ENCODE measurements at regions not wholly inside any gene's neighbourhood (a gene's known extent, or its start where the extent isn't known, plus 50 kb on each side); places are given as distances from the start of the nearest gene placed in this dataset.
"Not testable (repeated sequence)": the region's sequence is repeated elsewhere in the genome, so short reads cannot be mapped to it uniquely, and the experiment has no call there.

- no peak for DNase-seq
Observed at GRCh38 chr6:77173472-77174074, 289.7 kb downstream of the HTR1B start.

DNA sequence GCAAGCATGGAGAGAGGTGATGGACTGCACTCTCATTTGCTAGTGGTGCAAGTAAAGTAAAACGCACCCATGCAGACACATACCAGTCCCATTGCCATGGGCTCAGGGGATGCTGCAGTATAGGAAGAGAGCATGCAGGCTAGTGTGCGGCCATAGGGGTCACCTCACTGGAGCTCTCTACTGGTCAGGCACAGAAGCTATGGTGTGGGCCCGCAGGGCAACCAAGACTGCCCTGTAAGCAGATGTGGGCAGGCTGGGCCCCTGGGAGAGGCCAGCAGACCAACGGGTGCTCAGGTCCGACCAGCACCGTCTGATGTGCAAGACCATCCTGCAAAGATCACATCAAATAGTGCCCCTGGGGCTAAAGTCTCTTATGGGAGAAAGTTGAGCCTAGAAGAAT lies 290.7 kb downstream of the HTR1B start:
- no peak for DNase-seq

- no peak for DNase-seq
Observed at GRCh38 chr6:77159730-77160129, 303.6 kb downstream of the HTR1B start.

- DNase-seq, result no peak
Observed at GRCh38 chr6:77151241-77151640, 312.1 kb downstream of the HTR1B start.

- DNase-seq, result no peak
Observed at GRCh38 chr6:77150736-77151135, 312.6 kb downstream of the HTR1B start.

GRCh38 chr6:77145244-77145643 lies 318.0 kb downstream of the HTR1B start:
- no peak for DNase-seq

GRCh38 chr6:77143659-77144447 lies 319.4 kb downstream of the HTR1B start:
- DNase-seq, result no peak

- no peak for DNase-seq
Observed at GRCh38 chr6:77136086-77136485, 327.2 kb downstream of the HTR1B start.

DNA sequence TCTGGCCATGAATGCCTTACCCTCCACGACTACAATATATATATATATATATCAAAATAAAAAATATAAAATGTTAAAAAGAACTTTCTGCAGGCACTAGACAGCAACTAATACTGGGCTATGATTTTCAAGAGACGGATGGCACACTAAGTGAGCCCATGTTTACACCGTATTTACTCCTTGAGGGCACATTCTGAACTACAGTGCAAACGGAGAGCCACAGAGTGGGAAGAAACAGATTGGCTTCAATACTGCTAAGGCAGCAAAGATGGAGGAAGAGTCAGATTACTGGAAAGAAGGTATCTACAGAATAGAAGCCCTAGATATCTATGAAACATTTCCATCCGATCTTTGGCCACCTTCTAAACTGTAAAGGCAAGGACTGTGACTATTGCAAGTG lies 330.3 kb downstream of the HTR1B start:
- DNase-seq, result no peak

DNA sequence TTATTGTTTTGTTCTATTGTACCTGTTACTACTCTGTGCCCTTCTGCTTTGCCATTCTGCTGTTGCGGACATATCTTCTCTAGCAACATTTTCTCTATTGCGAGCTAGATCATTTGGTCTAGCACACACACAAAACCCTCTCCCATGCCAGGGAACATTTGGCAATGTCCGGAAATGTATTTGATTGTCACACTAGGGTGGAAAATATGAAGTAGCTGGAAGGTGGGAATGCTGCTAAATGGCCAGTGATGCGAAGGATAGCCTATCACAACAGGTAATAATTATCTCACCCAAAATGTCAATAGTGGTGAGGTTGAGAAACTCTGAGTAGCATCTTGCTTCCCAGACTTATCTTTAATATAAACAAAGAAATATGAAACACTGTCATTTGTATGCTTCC lies 331.9 kb downstream of the HTR1B start:
- no peak for DNase-seq

DNA sequence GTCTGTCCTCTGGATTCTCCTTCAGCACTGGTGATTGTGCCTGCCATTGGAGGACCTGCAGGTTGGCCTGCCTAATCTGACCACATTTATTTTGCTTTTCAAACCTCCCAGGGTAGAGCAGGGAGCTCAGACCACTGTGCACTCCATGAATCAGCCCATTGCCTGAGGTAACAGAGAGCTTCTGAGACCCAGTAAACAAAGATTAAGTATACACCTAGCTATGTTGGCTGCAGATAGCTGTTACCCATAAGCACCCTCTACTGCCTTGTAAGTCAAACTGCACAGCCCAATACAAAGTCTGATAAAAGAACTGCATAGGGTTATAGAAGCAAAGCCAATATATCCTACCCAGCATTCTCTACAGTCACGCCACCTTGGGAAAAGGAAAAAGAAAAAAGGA lies 338.7 kb downstream of the HTR1B start:
- no peak for DNase-seq

DNA sequence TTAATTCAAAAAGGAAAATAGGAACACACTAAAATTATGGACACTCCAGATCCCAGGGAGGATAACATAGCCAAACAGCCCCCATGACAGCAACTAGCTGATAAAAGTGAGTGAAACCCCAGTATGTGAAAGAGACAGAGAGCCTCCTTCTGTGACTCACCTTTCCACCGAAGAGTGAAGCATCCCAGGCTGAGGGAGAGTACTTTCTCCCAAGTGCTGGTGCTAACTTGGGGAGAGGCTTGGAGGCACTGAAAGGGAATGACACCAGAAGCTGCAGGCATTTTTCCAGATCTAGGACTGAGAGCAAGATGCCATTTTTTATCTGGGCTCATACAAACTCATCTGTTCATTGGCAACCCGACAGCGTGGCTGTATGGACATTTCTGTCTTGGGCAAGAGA lies 339.8 kb downstream of the HTR1B start:
- no peak for DNase-seq

GRCh38 chr6:77106992-77107391 lies 356.3 kb downstream of the HTR1B start:
- DNase-seq, result no peak

DNA sequence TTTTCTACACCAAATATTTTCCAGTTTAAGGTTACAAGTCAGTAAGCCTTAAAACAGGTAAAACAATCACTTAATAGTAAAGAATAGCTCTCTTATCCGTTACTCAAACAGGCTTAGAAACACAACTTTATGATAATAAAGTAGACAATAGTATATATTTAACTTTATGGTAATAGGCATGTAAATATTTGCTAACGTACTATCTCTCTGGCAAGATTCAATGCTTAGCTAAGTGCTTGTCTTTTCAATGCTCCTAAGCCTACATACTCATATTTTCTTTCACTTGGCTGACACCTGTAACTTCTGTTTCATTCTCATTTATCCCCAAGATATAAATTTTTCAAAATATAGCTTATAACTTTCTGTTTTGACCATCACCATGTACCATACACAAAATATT lies 358.2 kb downstream of the HTR1B start:
- DNase-seq, result no peak

GRCh38 chr6:77097940-77098339 lies 365.4 kb downstream of the HTR1B start:
- no peak for DNase-seq

- no peak for DNase-seq
Observed at GRCh38 chr6:77095936-77096627, 367.2 kb downstream of the HTR1B start.

DNA sequence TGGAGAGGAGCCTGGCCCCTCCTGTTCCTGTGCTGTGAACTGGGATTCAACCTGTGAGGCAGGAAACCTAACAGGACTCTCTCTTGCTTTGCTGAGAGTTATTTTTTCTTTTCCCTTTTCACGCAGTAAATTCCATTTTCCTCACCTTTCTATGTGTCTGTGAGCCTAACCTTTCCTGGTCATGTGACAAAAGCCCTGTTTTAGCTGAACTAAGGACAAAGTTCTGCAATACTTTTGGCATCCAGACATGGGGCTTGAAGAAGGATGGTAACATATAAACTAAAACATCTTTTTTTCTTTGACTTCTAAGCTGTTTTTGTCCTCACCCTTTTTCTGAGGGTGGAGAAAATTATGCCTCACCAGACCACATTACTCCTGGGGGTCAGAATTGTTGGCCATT lies 368.5 kb downstream of the HTR1B start:
- DNase-seq, result no peak

GRCh38 chr6:77092971-77093370 lies 370.3 kb downstream of the HTR1B start:
- DNase-seq, result no peak

DNA sequence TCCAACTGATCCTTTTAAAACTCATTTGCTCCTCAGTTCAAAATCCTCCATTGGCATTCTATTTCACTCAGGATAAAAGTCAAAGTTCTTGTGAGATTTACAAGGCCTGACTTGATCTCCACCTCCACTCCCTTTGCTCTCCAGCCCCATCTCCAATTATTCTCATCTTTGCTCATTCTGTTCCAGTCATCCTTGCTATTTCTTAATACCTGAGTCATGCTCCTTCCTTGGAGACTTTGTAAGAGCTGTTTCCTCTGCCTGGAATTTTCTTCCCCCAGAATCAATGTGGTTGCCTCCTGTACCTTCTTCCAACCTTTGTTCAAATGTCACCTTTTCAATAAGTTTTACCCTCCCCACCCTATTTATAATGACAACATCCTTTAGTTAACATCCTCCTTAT lies 373.5 kb downstream of the HTR1B start:
- no peak for DNase-seq

DNA sequence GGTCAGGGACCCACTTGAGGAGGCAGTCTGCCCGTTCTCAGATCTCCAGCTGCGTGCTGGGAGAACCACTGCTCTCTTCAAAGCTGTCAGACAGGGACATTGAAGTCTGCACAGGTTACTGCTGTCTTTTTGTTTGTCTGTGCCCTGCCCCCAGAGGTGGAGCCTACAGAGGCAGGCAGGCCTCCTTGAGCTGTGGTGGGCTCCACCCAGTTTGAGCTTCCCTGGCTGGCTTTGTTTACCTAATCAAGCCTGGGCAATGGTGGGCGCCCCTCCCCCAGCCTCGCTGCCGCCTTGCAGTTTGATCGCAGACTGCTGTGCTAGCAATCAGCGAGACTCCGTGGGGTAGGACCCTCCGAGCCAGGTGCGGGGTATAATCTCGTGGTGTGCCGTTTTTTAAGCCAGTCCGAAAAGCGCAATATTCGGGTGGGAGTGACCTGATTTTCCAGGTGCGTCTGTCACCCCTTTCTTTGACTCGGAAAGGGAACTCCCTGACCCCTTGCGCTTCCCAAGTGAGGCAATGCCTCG lies 375.4 kb downstream of the HTR1B start:
- not testable (repeated sequence) for DNase-seq

DNA sequence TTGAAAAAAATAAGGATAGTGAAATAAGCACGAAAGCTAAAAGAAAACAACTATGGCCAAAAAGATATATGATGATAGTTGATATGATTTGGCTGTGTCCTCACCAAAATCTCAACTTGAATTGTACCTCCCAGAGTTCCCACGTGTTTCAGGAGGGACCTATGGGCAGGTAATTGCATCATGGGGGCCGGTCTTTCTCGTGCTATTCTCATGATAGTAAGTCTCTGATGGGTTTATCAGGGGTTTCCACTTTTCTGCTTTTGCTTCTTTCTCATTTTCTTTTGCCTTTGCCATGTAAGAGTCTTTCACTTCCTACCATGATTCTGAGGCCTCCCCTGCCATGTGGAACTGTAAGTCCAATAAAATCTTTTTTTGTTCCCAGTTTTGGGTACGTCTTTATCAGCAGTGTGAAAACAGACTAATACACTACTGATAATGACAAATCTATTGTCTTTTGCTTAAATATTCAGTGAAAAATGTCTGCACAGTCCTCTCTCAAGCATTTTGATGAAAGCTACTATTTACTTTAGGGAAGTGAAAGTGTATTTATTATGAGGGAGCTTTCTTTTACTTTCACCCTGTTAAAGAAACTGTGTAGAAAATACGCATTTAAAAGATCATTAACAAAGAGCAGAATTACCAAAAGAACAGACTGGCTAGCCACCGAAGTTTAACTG lies 389.1 kb downstream of the HTR1B start:
- DNase-seq, result no peak

DNA sequence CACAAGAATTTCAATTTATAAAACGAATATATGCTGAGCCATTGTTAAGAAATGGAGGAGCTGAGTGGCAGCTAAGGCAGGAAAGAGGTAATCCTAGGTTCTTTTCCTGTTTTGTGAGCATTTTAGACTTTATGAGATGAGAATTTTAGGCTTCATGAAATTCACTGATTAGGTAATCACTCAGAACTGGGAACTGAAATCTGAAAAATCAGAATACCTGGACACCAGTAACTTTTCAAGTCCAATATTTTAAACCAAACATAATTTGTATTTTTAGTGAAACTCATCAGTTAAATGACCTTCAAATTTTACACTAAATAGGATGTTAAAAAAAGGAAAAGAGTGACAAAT lies 389.9 kb downstream of the HTR1B start:
- DNase-seq, result no peak

- DNase-seq, result no peak
Observed at GRCh38 chr6:77072694-77073409, 390.4 kb downstream of the HTR1B start.
